ENCODE measurements at regions not wholly inside any gene's neighbourhood (a gene's known extent, or its start where the extent isn't known, plus 50 kb on each side); places are given as distances from the start of the nearest gene placed in this dataset.
"Not testable (repeated sequence)": the region's sequence is repeated elsewhere in the genome, so short reads cannot be mapped to it uniquely, and the experiment has no call there.

DNA sequence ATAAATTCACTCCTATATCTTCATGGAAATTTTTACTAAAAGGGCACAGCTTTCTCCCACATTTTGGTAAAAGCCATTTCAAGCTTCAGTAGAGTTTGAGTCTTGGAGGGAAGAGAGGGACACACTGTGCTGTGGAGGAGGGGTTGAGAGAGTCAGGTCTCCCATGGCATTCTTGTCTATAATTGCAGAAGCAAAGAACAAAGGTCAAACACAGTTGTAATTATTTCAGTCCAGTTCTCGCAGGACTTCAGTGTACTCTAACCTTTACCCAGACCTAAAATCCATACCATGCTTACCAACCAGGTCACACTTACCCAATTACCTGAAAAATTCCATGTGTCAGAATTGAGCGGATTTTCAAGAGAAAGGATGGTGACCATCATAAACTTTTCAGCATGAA, 298.4 kb downstream of the XPNPEP1 start:
- DNase-seq (ENCODE audit: low read depth) = no peak
- TF ChIP-seq, protein P1, sequence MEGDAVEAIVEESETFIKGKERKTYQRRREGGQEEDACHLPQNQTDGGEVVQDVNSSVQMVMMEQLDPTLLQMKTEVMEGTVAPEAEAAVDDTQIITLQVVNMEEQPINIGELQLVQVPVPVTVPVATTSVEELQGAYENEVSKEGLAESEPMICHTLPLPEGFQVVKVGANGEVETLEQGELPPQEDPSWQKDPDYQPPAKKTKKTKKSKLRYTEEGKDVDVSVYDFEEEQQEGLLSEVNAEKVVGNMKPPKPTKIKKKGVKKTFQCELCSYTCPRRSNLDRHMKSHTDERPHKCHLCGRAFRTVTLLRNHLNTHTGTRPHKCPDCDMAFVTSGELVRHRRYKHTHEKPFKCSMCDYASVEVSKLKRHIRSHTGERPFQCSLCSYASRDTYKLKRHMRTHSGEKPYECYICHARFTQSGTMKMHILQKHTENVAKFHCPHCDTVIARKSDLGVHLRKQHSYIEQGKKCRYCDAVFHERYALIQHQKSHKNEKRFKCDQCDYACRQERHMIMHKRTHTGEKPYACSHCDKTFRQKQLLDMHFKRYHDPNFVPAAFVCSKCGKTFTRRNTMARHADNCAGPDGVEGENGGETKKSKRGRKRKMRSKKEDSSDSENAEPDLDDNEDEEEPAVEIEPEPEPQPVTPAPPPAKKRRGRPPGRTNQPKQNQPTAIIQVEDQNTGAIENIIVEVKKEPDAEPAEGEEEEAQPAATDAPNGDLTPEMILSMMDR (IDR thresholded peaks at IDR 0.05; ENCODE audit: insufficient read depth, low read depth, low read length) = no peak
- H3K4me3 ChIP-seq (ENCODE audit: low read depth, low read length) = no peak overlapping the region

- TF ChIP-seq, protein P1 (IDR thresholded peaks at IDR 0.05; ENCODE audit: insufficient read depth, low read depth, low read length) = no peak
- H3K4me3 ChIP-seq (ENCODE audit: low read depth, low read length) = no peak overlapping the region
- no peak for DNase-seq (ENCODE audit: low read depth)
Measured at GRCh38 chr10:109622566-109622965, 300.7 kb downstream of the XPNPEP1 start.

DNA sequence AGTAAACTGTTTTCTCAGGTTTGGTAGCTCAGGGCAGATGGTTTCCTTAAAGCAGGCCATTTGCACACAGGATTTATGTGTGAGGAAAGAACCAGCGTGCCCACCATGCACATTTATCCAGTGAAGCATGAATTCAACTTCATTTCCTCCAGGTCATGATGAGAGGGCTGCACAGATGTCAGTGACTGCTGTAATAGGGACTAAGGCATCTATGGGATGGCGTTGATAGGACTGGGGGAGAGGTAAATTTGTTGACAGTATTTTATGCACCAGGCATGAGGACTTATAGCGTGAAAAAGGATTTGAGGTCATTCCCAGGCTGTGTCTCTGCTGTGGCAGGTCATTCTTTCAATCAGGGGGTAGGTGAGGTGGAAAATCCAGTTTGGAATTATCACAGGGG, 302.9 kb downstream of the XPNPEP1 start:
- no peak for DNase-seq (ENCODE audit: low read depth)
- H3K4me3 ChIP-seq (ENCODE audit: low read depth, low read length) = no peak overlapping the region
- TF ChIP-seq, protein P1 (IDR thresholded peaks at IDR 0.05; ENCODE audit: insufficient read depth, low read depth, low read length) = no peak

- H3K4me3 ChIP-seq (ENCODE audit: low read depth, low read length) = no peak overlapping the region
- no peak for DNase-seq (ENCODE audit: low read depth)
- TF ChIP-seq, protein P1 (IDR thresholded peaks at IDR 0.05; ENCODE audit: insufficient read depth, low read depth, low read length) = no peak
Measured at GRCh38 chr10:109619914-109620313, 303.4 kb downstream of the XPNPEP1 start.

DNA sequence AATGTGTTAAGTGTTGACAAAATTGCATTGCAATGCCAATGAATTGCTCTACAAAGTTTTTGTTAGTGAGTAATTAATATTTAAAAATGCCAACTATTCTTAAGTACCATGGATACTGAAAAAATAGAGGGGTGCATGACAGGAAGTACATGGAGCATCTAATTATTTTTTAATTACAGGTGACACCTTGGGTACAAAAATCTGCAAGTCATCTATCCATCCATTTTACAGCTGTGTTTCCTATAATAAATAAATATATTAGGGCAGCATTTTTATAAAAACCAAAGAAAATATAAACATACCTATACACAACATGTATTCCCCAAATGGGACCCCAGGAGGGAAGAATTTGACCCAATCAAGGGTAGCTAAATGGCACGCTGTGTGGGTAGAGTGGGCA, 304.6 kb downstream of the XPNPEP1 start:
- H3K4me3 ChIP-seq (ENCODE audit: low read depth, low read length) = no peak overlapping the region
- TF ChIP-seq, protein P1 (IDR thresholded peaks at IDR 0.05; ENCODE audit: insufficient read depth, low read depth, low read length) = no peak
- DNase-seq (ENCODE audit: low read depth) = no peak

GRCh38 chr10:109618301-109618700, 305.0 kb downstream of the XPNPEP1 start:
- no peak overlapping the region for H3K4me3 ChIP-seq (ENCODE audit: low read depth, low read length)
- TF ChIP-seq, protein P1 (IDR thresholded peaks at IDR 0.05; ENCODE audit: insufficient read depth, low read depth, low read length) = no peak
- DNase-seq (ENCODE audit: low read depth) = no peak

- no peak for DNase-seq (ENCODE audit: low read depth)
- H3K4me3 ChIP-seq (ENCODE audit: low read depth, low read length) = no peak overlapping the region
- TF ChIP-seq, protein P1 (IDR thresholded peaks at IDR 0.05; ENCODE audit: insufficient read depth, low read depth, low read length) = no peak
Measured at GRCh38 chr10:109616359-109616980, 306.8 kb downstream of the XPNPEP1 start.

DNA sequence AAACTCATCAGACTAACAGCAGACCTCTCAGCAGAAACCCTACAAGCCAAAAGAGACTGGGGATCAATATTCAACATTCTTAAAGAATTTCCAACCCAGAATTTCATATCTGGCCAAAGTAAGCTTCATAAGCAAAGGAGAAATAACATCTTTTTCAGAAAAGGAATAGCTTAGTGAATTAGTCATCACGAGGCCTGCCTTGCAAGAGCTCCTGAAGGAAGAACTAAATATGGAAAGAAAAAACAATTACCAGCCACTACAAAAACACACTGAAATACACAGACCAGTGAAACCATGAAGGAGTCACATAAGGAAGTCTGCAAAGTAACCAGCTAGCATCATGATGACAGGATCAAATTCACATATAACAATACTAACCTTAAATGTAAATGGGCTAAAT, 328.0 kb downstream of the XPNPEP1 start:
- peak; percentile 27 for DNase-seq (ENCODE audit: low read depth)
- H3K4me3 ChIP-seq (ENCODE audit: low read depth, low read length) = not testable (repeated sequence)

Data from fibroblast of villous mesenchyme (primary cell).